Left ventricle myocardium inferior (tissue), 1 donor: ENCODE measurements at regions not wholly inside any gene's neighbourhood (a gene's known extent, or its start where the extent isn't known, plus 50 kb on each side); places are given as distances from the start of the nearest gene placed in this dataset.

Experiments used
- DNase-seq: peaks from one replicate; pipeline ENCODE4 v3.0.0-alpha.2; 2020
- H3K27ac ChIP-seq: fragments of 200-600 bp; replicated peaks from 2 replicates; pipeline ENCODE4 v1.8.0; 2021
- H3K27me3 ChIP-seq: fragments of 200-600 bp; 2 replicates; pipeline ENCODE4 v1.8.0; 2021; ENCODE audit warnings: low read depth
- H3K36me3 ChIP-seq: fragments of 200-600 bp; 2 replicates; pipeline ENCODE4 v1.8.0; 2021
- H3K4me1 ChIP-seq: fragments of 200-600 bp; 2 replicates; pipeline ENCODE4 v1.8.0; 2021
- H3K4me3 ChIP-seq: fragments of 200-600 bp; 2 replicates; pipeline ENCODE4 v1.8.0; 2021; ENCODE audit warnings: mild to moderate bottlenecking, moderate library complexity
- H3K9me3 ChIP-seq: fragments of 200-600 bp; replicated peaks from 2 replicates; pipeline ENCODE4 v1.8.0; 2021
- CTCF ChIP-seq: fragments of 200-600 bp; IDR thresholded peaks from 2 replicates; pipeline ENCODE4 v1.8.0; 2021; ENCODE audit warnings: antibody characterized with exemption, mild to moderate bottlenecking, borderline replicate concordance
- intact Hi-C: fragments of 100-400 bp; cut with micrococcal nuclease; formaldehyde crosslinking; loops from one replicate; pipeline ENCODE4 v1.11.0; 2022
- donor health status: DM: no; HTN: yes; CAD: no; lungs with severe emphysema.

- H3K27ac ChIP-seq, result peak overlapping the region; percentile 57
- H3K4me1 ChIP-seq, result peaks cover 46% of the 10 kb centered on the region
- TF ChIP-seq CTCF, result no peak
- no peaks in the 10 kb centered on the region for H3K27me3 ChIP-seq
- no peak for DNase-seq
- no peaks in the 10 kb centered on the region for H3K36me3 ChIP-seq
- intact Hi-C loops, result no loop called here
- no peak overlapping the region for H3K4me3 ChIP-seq
- no peaks in the 10 kb centered on the region for H3K9me3 ChIP-seq
These were observed 74.8 kb upstream of the POMGNT2 start for GRCh38 chr3:43180694-43181093.

- intact Hi-C loops, result no loop called here
- DNase-seq, result no peak
- no peaks in the 10 kb centered on the region for H3K27me3 ChIP-seq
- no peaks in the 10 kb centered on the region for H3K36me3 ChIP-seq
- H3K9me3 ChIP-seq, result no peaks in the 10 kb centered on the region
- peak overlapping the region; percentile 57 for H3K27ac ChIP-seq
- TF ChIP-seq CTCF, result no peak
- H3K4me3 ChIP-seq, result no peak overlapping the region
- H3K4me1 ChIP-seq, result peaks cover 46% of the 10 kb centered on the region
These were observed 74.1 kb upstream of the POMGNT2 start for GRCh38 chr3:43180027-43180426.

GRCh38 chr3:43178891-43179366 lies 73.0 kb upstream of the POMGNT2 start:
- no peak for TF ChIP-seq CTCF
- Histone ChIP-seq H3K27me3 (no peaks in the 10 kb centered on the region), H3K9me3 (peaks cover 7% of the 10 kb centered on the region), H3K4me3 (no peak overlapping the region), H3K4me1 (peaks cover 46% of the 10 kb centered on the region), H3K27ac (peak overlapping the region; percentile 57), H3K36me3 (peaks cover 2% of the 10 kb centered on the region)
- no peak for DNase-seq
- intact Hi-C loops, result no loop called here

GRCh38 chr3:43177085-43177484 lies 71.2 kb upstream of the POMGNT2 start:
- H3K36me3 ChIP-seq, result peaks cover 4% of the 10 kb centered on the region
- H3K27ac ChIP-seq, result peak overlapping the region; percentile 63
- H3K4me1 ChIP-seq, result peaks cover 46% of the 10 kb centered on the region
- intact Hi-C loops, result no loop called here
- TF ChIP-seq CTCF, result no peak
- no peak for DNase-seq
- no peaks in the 10 kb centered on the region for H3K27me3 ChIP-seq
- peaks cover 17% of the 10 kb centered on the region for H3K9me3 ChIP-seq
- no peak overlapping the region for H3K4me3 ChIP-seq

GRCh38 chr3:43176666-43177065 lies 70.8 kb upstream of the POMGNT2 start:
- intact Hi-C loops, result no loop called here
- H3K27me3 ChIP-seq, result no peaks in the 10 kb centered on the region
- DNase-seq, result no peak

More at GRCh38 chr3:43176666-43177065, 70.8 kb upstream of the POMGNT2 start:
- TF ChIP-seq CTCF, result no peak
- peak overlapping the region; percentile 63 for H3K27ac ChIP-seq
- peaks cover 4% of the 10 kb centered on the region for H3K36me3 ChIP-seq
- peaks cover 17% of the 10 kb centered on the region for H3K9me3 ChIP-seq
- peaks cover 45% of the 10 kb centered on the region for H3K4me1 ChIP-seq
- H3K4me3 ChIP-seq, result no peak overlapping the region
